Dermis blood vessel endothelial cell (primary cell): ENCODE measurements at regions not wholly inside any gene's neighbourhood (a gene's known extent, or its start where the extent isn't known, plus 50 kb on each side); places are given as distances from the start of the nearest gene placed in this dataset.

Source experiments
- DNase-seq: peaks from one replicate; pipeline ENCODE4 v3.0.0; 2010

GRCh38 chr15:46265664-46266347, 631.0 kb downstream of the SQOR start:
- no peak for DNase-seq

- no peak for DNase-seq
Measured at GRCh38 chr15:46266661-46267060, 631.8 kb downstream of the SQOR start.

- no peak for DNase-seq
Measured at GRCh38 chr15:46270481-46271147, 635.8 kb downstream of the SQOR start.

- DNase-seq, result no peak
Measured at GRCh38 chr15:46275701-46276100, 640.9 kb downstream of the SQOR start.

GRCh38 chr15:46277451-46277850, 642.6 kb downstream of the SQOR start:
- DNase-seq, result no peak

GRCh38 chr15:46278062-46278461, 643.2 kb downstream of the SQOR start:
- no peak for DNase-seq

GRCh38 chr15:46278486-46279090, 643.8 kb downstream of the SQOR start:
- DNase-seq, result no peak

- peak; percentile 47 for DNase-seq
Measured at GRCh38 chr15:46280762-46281542, 646.1 kb downstream of the SQOR start.

- DNase-seq, result no peak
Measured at GRCh38 chr15:46293550-46293949, 658.7 kb downstream of the SQOR start.

GRCh38 chr15:46296002-46296401, 661.2 kb downstream of the SQOR start:
- no peak for DNase-seq

- no peak for DNase-seq
Measured at GRCh38 chr15:46296797-46297196, 662.0 kb downstream of the SQOR start.

GRCh38 chr15:46297766-46298165, 662.9 kb downstream of the SQOR start:
- no peak for DNase-seq

- no peak for DNase-seq
Measured at GRCh38 chr15:46300716-46301115, 665.9 kb downstream of the SQOR start.

GRCh38 chr15:46301291-46301690, 666.5 kb downstream of the SQOR start:
- DNase-seq, result no peak

GRCh38 chr15:46301826-46302225, 667.0 kb downstream of the SQOR start:
- no peak for DNase-seq

- DNase-seq, result peak; percentile 40
Measured at GRCh38 chr15:46304321-46304720, 669.5 kb downstream of the SQOR start.

- no peak for DNase-seq
Measured at GRCh38 chr15:46307746-46308145, 672.9 kb downstream of the SQOR start.

GRCh38 chr15:46309914-46310313, 675.1 kb downstream of the SQOR start:
- DNase-seq, result no peak

- peak; percentile 79 for DNase-seq
Measured at GRCh38 chr15:46312133-46312740, 677.4 kb downstream of the SQOR start.

- DNase-seq, result no peak
Measured at GRCh38 chr15:46315434-46315833, 680.6 kb downstream of the SQOR start.

- DNase-seq, result no peak
Measured at GRCh38 chr15:46316024-46316423, 681.2 kb downstream of the SQOR start.

- no peak for DNase-seq
Measured at GRCh38 chr15:46317029-46317428, 682.2 kb downstream of the SQOR start.

- no peak for DNase-seq
Measured at GRCh38 chr15:46322753-46323152, 687.9 kb downstream of the SQOR start.
